ENCODE measurements at regions not wholly inside any gene's neighbourhood (a gene's known extent, or its start where the extent isn't known, plus 50 kb on each side); places are given as distances from the start of the nearest gene placed in this dataset.

- Mint-ChIP-seq H3K4me3 (no peak overlapping the region), H3K4me1 (no peaks in the 10 kb centered on the region), H3K9me3 (no peaks in the 10 kb centered on the region), H3K27me3 (no peaks in the 10 kb centered on the region), H3K36me3 (ENCODE audit: low read depth) (no peaks in the 10 kb centered on the region), H3K27ac (no peak overlapping the region)
- intact Hi-C loops (cut with micrococcal nuclease): no loop called here
- DNase-seq: no peak
These were observed 73.6 kb upstream of the SELENOK start for GRCh38 chr3:53965291-53965690.

DNA sequence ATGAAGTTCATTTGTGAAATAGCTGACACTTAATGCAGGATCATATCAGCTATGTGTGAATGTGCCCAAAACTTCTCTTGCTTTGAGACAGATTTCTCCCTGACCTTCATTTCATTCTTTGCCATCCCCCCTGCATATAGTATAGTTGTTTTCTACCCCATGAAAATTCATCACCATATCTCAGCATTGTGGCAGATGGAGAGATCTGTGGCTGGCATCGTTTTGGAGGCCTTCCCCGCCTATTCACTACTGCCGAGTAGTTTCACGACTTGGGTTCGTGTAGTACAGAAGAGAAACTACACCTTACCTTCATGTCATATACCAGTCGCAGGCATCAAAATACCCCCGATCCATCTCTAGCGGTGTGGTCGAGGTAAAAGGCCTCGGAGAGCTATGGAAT is 66.2 kb upstream of the SELENOK start:
- H3K27ac Mint-ChIP-seq: no peak overlapping the region
- no peaks in the 10 kb centered on the region for H3K9me3 Mint-ChIP-seq
- DNase-seq: no peak
- H3K27me3 Mint-ChIP-seq: peaks cover 2% of the 10 kb centered on the region
- H3K4me3 Mint-ChIP-seq: no peak overlapping the region
- intact Hi-C loops (cut with micrococcal nuclease): no loop called here
- H3K4me1 Mint-ChIP-seq: no peaks in the 10 kb centered on the region
- H3K36me3 Mint-ChIP-seq (ENCODE audit: low read depth): no peaks in the 10 kb centered on the region

GRCh38 chr3:53956586-53956985 is 64.9 kb upstream of the SELENOK start:
- intact Hi-C loops (cut with micrococcal nuclease): no loop called here
- no peaks in the 10 kb centered on the region for H3K4me1 Mint-ChIP-seq
- no peak overlapping the region for H3K4me3 Mint-ChIP-seq
- H3K27ac Mint-ChIP-seq: no peak overlapping the region
- H3K9me3 Mint-ChIP-seq: no peaks in the 10 kb centered on the region
- no peaks in the 10 kb centered on the region for H3K36me3 Mint-ChIP-seq (ENCODE audit: low read depth)
- H3K27me3 Mint-ChIP-seq: peaks cover 5% of the 10 kb centered on the region
- DNase-seq: no peak

DNA sequence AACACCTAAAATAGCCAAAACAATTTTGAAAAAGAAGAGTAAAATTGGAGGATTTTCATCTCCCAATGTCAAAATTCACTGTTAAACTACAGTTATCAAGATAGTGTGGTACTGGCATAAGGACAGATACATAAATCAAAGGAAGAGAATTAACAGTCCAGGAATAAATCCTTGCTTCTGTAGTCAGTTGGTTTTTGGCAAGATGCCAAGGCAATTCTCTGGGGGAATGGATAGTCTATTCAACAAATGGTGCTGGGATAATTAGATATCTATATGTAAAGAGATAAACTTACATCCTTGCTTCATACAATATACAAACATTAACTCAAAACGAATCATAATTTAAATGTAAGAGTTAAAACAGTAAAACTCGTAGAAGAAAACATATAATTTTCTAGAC is 57.9 kb upstream of the SELENOK start:
- Mint-ChIP-seq H3K4me3 (no peak overlapping the region), H3K27me3 (peaks cover 5% of the 10 kb centered on the region), H3K36me3 (ENCODE audit: low read depth) (no peaks in the 10 kb centered on the region), H3K9me3 (peaks cover 8% of the 10 kb centered on the region), H3K4me1 (no peaks in the 10 kb centered on the region), H3K27ac (no peak overlapping the region)
- intact Hi-C loops (cut with micrococcal nuclease): no loop called here
- DNase-seq: no peak

- no peak for DNase-seq
- Mint-ChIP-seq H3K9me3 (peaks cover 8% of the 10 kb centered on the region), H3K4me3 (no peak overlapping the region), H3K4me1 (no peaks in the 10 kb centered on the region), H3K27me3 (peaks cover 3% of the 10 kb centered on the region), H3K27ac (no peak overlapping the region), H3K36me3 (ENCODE audit: low read depth) (no peaks in the 10 kb centered on the region)
- intact Hi-C loops (cut with micrococcal nuclease): no loop called here
These were observed 56.5 kb upstream of the SELENOK start for GRCh38 chr3:53948174-53948573.

GRCh38 chr3:53944028-53944427 is 52.4 kb upstream of the SELENOK start:
- no peaks in the 10 kb centered on the region for H3K4me1 Mint-ChIP-seq
- H3K9me3 Mint-ChIP-seq: peaks cover 8% of the 10 kb centered on the region
- no peaks in the 10 kb centered on the region for H3K36me3 Mint-ChIP-seq (ENCODE audit: low read depth)
- intact Hi-C loops (cut with micrococcal nuclease): no loop called here
- H3K4me3 Mint-ChIP-seq: no peak overlapping the region
- peaks cover 5% of the 10 kb centered on the region for H3K27me3 Mint-ChIP-seq
- DNase-seq: no peak
- H3K27ac Mint-ChIP-seq: no peak overlapping the region

- Mint-ChIP-seq H3K4me1 (no peaks in the 10 kb centered on the region), H3K27me3 (peaks cover 11% of the 10 kb centered on the region), H3K36me3 (ENCODE audit: low read depth) (no peaks in the 10 kb centered on the region), H3K27ac (no peak overlapping the region), H3K9me3 (peaks cover 8% of the 10 kb centered on the region), H3K4me3 (no peak overlapping the region)
- intact Hi-C loops (cut with micrococcal nuclease): no loop called here
- DNase-seq: no peak
These were observed 50.3 kb upstream of the SELENOK start for GRCh38 chr3:53941950-53942349.

Data from activated CD4-positive, alpha-beta T cell treated with anti-CD3 and anti-CD28 coated beads, Interleukin-2, amount 10 ng/mL, durations not matched to agents 24 days and 14 days (primary cell).